ENCODE measurements at regions not wholly inside any gene's neighbourhood (a gene's known extent, or its start where the extent isn't known, plus 50 kb on each side); places are given as distances from the start of the nearest gene placed in this dataset.
"Not testable (repeated sequence)": the region's sequence is repeated elsewhere in the genome, so short reads cannot be mapped to it uniquely, and the experiment has no call there.

DNA sequence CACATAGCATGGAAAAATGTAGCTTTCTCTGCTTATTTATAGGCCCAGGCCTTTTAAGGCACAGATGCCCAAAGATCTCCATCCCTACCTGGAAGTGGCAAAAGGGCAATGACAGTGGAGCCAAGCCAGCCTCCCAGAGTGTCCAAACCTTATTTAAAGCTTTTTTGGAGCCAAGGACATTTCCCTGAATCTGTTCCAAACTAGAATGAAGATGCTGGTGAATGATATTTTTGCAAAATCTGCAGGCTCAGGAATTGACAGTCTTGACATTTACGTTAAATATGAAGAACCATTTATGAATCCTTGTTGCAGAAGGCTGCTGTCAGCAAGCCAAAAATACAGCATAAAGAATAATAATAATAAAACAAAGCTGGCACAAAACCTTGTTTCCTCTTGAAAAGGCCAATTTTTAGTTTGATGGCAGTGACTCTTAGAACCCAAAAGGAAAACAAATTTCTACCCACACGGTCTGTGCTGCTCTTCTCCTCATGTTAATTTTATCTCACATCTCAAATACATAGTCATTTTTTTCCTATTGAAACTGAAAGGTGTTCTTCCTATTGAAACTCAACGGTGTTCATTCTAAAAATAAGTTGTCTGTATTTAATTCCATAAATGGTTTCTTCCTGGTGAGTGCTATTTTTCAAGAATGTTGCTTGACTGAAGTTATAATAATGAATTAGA lies 206.3 kb upstream of the TBL1X start:
- in situ Hi-C loops (cut with HindIII; ENCODE audit: low sequenced_read_pairs): no loop called here

DNA sequence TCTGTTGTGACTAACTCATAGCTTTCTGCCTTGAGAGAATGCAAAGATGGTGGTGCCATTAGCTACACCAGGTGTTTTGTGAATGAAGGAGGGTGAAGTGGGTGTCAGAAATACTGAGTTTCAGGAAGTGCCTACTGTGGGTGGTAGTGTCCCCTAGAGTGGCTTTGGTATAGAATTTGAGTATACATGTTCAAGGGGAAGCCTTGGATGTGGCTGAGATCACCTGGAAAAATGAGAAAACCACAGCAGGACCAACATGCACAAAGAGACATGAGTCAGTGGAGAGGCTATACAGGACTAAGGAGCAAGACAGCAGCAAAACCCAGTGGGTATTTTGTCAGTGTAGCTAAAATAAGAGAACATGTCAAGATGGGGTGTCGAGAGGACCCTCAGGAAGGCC lies 204.3 kb upstream of the TBL1X start:
- in situ Hi-C loops (cut with HindIII; ENCODE audit: low sequenced_read_pairs): no loop called here

DNA sequence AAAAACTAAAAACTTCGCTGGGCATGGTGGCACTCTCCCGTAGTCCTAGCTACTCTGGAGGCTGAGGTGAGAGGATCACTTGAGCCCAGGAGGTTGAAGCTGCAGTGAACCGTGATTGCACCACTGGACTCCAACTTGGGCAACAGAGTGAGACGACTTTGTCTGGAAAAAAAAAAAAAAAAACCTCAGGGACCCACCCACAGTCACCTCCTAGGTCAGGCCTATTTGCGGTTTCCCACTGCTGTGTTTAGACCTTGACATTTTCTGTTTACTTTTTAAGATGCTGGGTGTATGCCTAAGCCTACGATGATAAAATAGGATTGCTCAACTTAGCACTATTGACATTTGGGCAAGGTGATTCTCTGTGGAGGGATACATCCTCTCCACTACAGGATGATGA lies 197.4 kb upstream of the TBL1X start:
- in situ Hi-C loops (cut with HindIII; ENCODE audit: low sequenced_read_pairs): no loop called here

DNA sequence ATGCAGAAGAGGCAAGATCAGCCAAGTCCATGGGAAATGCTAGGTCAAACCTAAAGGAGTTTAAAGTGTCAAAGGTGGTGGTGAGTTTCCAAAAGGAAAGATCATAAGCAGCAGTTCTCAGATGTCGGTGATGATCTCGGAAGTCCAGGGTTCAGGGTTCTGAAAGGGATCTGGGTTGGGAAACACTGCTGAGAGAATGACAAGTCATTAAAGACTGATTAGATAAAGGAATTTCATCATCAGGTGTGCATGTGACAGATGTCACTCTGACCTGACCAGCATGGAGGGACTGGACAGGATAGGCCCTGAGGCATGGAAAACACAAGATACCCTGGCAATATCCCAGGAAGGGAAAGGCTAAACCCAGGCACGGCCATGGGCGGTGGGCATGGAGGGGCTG lies 195.7 kb upstream of the TBL1X start:
- in situ Hi-C loops (cut with HindIII; ENCODE audit: low sequenced_read_pairs): no loop called here

DNA sequence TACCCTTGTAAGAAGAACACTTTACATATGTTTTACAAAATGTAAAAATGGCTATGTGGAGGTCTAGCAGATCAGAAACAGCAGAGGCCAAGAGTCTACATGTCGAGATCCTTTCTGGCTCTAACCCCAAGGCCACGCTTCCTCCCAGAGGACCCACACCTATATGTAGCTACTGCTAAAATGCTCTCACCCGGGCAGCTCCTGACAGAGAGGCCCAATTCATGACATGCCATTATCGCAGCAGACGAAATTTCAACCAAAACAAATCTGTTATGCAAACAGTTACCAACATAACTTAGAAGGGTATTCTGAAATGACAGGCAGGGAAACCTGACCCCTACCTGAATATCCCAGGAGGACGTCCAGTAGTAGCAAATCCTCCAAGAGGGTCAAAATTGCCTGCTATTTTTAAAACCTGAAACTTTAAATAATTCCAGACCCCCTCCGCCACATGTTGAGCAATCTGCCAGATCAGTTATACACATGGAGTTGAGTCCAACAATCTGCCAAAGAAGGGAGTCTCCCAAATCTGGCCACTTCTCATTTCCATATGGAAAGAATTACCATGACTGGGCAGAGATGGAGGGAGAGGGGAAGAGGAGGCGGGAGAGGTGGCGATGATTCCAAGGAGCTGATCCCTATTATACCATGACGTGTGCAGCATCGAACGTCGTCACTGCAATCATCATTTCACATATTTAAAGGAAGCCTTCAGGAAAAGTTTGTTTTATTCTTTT lies 192.9 kb upstream of the TBL1X start:
- in situ Hi-C loops (cut with HindIII; ENCODE audit: low sequenced_read_pairs): no loop called here

DNA sequence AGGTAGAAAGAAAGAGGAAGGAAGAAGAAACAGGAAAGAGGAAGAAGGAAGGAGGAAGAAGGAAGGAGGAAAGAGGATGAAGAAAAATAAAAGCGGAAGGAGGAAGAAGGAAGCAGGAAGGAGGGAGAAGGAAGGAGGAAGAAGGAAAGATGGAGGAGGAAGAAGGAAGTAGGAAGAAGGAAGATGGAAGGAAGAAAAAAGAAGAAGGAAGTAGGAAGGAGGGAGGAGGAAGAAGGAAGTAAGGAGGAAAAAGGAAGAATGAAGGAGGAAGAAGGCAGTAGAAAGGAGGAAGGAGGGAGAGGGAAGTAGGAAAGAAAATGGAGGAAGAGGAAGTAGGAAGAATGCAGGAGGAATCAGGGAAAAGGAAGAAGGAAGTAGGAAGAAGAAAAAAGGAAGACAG lies 191.1 kb upstream of the TBL1X start:
- in situ Hi-C loops (cut with HindIII; ENCODE audit: low sequenced_read_pairs): no loop called here

DNA sequence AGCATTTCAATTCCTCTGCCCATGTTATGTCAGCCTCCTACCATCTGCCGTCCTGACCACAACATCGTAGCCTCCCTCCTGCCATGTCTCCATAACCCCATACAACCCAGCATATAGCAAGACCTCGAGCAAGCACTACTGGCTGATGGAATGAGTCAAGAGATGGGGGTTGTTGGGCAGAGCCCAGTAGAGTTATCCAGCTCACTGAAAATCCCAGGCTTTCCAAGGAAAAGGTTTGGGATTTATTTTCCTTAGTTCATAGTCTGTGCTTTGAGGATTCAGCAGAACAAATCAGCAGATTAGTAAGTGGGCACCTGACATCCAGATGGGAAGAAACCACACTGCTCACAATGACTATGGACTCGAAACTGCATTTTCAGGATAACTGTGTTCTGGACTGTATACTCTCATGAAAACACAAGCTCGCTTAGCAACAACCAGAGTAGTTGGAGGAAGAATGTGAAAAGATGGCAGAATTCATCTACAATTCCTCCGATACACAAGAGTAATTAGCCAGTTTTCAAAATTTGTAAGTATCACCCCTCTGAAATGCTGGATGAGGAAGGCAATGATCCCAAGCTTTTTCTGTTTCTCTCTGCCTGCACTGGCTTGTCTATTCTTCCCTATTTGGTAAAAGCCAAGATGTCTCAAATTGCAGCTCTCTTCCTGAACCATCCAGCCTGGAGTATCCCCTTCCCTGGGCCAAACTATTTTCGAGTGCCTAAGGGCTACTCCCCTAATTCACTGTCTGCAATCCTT lies 186.2 kb upstream of the TBL1X start:
- in situ Hi-C loops (cut with HindIII; ENCODE audit: low sequenced_read_pairs): no loop called here

DNA sequence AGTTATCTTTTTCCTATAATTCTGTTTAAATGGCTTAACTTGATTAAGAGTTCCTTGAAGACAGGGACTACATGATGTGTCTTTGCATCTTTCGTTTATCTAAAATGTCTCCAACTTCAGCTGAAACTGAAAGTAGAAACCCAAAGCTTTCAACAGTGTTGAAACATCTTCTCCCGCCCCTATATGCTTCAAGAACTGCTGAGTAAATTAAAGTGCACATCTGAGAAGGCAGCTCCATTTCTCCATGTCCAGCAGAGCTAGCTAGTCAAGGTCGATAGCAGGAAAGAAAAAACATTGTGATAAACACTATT lies 185.7 kb upstream of the TBL1X start:
- in situ Hi-C loops (cut with HindIII; ENCODE audit: low sequenced_read_pairs): no loop called here

DNA sequence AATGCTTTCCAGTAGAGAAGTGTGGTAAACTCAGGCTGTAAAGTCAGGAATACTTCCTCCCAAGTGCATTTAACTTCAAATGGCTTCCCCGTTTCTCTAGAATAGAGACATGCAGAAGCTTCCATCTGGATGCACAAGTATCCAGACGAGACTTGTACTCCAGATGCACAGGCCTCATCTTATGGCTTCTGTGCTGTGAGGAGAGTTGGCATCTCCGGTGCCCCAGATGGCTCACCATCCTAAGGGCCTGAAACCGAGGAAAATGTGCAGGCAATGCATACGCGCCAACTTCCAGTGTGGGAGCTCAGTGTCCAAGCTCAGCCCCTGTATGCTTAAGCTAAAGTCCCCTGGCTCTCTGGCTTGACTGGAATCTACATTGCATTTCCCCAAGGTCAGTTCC lies 184.0 kb upstream of the TBL1X start:
- in situ Hi-C loops (cut with HindIII; ENCODE audit: low sequenced_read_pairs): no loop called here

DNA sequence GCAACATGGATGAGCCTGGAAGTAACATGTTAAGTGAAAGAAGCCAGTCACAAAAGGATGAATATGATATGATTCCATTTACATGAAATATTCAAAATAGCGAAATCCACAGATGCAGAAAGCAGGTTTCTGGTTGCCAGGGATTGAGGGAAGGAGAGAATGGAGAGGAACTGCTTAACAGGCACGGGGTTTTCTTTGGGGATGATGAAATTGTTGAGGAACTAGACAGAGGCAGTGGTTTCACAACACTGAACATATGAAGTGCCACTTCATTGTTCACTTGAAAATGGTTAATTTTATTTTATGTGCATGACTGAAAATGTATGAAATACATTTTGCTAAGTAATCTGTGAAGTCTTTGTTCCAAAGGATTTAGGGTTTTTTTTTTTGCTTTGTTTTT lies 182.5 kb upstream of the TBL1X start:
- in situ Hi-C loops (cut with HindIII; ENCODE audit: low sequenced_read_pairs): no loop called here

DNA sequence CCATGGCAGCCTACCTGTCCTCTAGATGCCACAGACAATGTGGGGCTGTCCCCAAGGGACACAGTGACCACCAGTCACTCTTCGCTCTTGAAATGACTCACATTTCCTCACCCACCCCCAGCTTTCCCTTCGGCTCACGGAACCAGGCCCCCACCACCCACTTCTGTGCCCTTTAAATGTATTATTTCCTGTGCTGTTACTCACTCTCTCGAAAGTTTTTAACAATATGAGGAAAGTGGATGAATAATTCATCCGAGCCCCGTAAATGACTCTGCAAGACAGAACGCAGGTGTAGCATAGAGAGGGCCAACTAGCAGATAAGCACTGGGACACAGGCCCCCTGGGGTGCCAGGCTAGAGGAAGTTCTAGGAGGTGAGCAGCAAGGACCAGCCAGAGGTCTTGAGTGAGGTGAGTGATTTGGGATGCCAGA lies 179.5 kb upstream of the TBL1X start:
- in situ Hi-C loops (cut with HindIII; ENCODE audit: low sequenced_read_pairs): no loop called here

DNA sequence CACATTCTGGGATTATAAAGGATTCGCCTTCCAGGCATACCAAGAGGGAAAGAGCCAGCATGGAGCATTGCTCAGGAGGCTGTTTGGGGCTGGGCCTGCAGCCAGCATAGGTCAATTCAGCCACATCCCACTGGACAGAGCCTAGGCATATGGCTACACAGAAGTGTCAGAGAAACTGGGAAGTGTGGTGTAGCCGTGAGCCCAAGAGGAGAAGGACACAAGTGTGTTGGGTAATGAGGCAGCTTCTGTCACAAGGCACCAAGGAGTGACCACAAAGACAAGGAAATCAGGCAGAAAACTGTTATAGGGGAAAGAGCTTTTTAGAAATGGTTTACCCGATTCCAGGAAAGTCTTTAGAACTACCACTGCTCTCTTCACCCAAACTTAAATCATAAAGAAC lies 178.6 kb upstream of the TBL1X start:
- in situ Hi-C loops (cut with HindIII; ENCODE audit: low sequenced_read_pairs): no loop called here

DNA sequence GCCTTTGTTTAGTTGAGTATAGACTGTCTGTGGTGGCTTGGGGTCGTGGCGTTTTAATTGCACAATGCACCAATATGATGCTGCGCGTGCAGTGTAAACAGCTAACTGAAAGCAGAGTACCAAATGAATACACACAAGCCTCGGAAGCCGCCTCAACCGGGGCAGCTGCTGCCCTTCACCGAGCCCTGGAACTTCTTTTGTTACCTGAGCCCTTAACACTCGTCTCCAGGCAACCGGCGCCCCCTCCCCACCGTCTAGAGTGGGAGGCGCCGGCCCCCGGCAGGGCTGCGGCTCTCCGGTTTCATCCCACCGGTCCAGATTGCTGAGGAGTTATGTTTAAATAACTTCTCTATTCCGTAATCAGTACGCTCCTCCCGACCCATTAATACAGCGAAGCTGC lies 173.2 kb upstream of the TBL1X start:
- in situ Hi-C loops (cut with HindIII; ENCODE audit: low sequenced_read_pairs): no loop called here

DNA sequence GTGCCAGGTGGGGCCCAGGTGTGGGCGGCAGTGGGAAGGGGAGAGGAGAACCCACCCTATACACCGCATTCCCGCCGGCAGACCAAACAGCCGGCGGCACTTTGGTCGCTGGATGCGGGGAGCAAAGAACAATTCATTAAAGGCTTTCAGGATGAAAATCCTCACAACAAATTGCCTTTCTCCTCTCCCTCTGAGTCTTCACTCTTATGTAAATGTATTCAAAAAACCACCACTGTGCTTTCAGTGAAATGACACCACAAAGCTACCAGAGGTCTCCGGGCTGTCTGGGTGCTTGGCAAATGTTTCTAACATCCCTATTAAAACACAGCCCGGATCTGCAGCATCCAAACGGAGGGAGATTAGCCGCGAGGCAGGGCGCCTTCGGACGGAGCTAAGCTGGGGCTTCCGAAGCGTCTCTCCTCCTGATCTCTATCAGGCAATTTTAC lies 171.8 kb upstream of the TBL1X start:
- in situ Hi-C loops (cut with HindIII; ENCODE audit: low sequenced_read_pairs): no loop called here

DNA sequence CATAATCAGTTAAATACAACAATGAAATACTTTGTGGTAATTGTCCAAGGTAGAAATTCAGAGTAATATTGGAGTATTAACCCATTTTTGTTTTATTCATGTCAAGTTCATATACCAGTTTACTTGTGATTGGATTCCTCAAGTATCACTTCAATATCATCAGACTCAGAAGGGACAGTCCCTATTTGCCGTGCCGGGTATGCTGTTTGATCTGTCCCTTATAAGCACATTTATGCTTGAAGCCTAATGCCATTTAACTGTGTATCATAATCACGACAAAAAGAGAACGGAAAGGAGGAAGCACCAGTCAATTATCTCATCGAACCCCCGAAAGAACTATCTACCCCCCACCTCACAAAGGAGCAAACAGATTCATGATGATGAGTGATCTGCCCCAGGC lies 171.0 kb upstream of the TBL1X start:
- in situ Hi-C loops (cut with HindIII; ENCODE audit: low sequenced_read_pairs): no loop called here

DNA sequence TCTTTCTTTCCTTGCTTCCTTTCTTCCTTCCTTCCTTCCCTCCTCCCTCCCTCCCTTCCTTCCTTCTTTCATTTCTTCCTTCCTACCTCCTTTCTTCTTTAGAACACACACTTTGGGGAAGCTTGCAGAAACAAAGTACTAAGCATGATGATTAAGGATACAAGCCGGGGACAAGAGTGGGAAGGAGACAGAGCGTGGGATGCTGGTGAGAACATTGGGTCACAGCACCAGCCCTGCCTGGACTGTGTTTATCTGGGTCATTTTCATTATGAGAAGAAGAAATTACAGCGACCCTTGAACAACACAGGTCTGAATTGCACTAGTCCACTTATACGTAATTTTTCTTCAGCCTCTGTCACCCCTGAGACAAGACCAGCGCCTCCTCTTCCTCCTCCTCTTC lies 169.3 kb upstream of the TBL1X start:
- in situ Hi-C loops (cut with HindIII; ENCODE audit: low sequenced_read_pairs): no loop called here

DNA sequence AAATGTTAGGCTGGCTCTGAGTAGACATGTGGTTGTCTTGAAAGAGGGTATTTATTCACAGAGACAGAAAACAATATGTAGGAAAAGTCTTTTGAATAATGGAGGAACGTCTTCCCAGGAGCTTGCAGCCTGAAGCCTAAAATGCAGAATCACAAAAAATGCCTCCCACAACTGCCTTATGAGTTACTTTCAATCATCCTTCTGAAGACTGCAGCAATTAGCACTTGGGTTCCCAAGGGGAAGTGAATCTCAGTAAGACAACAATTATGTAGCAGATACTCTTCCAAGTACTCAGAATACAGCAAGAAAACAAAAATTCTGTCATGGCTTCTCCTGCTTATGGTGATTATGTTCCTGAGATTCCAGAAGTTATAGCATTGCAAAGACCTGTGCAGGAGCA lies 166.6 kb upstream of the TBL1X start:
- in situ Hi-C loops (cut with HindIII; ENCODE audit: low sequenced_read_pairs): no loop called here

DNA sequence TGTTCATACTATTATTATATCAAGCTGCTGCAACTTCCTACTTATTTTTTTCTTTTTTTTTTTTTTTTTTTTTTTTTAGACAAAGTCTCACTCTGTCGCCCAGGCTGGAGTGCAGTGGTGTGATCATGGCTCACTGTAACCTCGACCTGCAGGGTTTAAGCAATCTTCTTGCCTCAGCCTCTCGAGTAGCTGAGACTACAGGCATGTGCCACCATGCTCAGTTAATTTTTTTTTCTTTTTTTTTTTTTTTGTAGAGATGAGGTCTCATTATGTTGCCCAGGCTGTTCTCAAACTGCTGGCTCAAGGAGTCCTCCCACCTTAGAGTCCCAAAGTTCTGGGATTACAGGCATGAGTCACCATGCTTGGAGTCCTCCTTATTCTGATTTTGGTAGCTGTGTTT lies 165.2 kb upstream of the TBL1X start:
- in situ Hi-C loops (cut with HindIII; ENCODE audit: low sequenced_read_pairs): not testable (repeated sequence)

DNA sequence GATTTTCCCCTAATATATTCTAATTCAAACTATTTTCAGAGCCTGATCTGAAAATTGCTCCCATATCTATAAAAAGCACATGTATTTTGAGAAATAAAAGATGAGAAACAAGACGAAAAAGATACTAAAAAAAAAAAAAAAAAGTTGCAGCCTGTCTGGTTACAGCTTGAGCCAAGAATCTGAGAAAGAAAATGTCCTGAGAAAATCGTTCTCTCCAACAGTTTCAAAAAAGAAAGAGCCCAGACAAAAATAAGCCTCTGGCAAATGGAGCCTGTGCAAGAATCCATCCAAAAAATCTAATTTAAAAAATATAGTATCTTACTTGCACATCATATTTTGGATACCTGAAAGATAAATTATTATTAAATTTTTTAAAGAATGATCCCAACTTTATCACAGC lies 163.0 kb upstream of the TBL1X start:
- in situ Hi-C loops (cut with HindIII; ENCODE audit: low sequenced_read_pairs): no loop called here

DNA sequence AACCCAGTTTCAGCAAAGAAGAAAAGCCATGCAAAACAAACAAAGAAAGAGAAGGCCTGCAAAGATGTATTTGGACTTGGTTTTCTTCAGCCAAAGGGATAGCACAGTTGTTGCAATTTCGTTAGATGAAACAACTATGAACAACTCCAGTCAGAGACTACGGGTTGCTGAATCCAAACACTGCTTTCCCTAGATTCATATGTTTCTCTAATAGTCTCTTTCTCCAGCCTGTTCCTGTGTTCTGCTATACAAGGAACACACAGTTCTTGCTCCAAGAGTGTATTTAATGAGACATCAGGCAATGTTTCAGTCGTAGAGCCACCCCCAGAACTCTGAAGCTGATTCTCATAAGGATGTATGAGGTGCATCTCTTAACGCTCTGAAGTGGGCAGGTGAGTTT lies 162.5 kb upstream of the TBL1X start:
- in situ Hi-C loops (cut with HindIII; ENCODE audit: low sequenced_read_pairs): no loop called here

DNA sequence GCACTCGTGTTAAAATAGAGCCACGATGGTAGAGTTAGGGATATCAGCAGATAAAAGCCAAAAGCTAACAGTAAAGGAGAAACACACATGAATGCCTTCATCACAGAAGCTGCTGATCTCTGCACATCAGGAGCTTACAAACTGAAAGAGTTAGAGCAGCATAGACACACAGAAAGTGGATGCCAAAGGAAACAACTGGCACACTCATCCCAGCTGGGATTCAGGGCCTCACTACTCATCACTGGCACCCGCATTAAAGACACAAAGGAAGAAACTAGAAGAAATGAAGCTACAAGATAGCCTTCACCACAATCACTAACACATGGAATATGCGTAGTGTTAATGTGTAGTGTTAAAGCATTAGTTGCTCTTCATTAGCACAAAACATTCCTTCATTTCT lies 156.4 kb upstream of the TBL1X start:
- in situ Hi-C loops (cut with HindIII; ENCODE audit: low sequenced_read_pairs): no loop called here

DNA sequence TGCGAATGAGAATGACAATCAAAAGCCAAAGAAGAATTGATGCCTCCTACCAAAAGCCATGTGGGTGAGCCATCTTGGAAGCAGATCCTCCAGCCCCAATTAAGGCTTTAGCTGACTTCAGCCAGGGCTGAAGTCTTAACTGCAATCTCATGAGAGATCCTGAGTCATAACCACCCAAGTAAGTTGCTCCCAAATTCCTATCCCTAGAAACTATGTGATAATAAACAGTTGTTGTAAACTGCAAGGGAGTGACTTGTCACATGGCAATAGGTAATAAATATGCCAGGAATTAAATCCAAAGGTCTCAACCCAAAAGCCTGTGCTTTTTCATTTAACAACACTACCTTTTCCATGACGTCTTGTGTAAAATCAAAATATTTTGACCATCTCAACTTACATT lies 154.2 kb upstream of the TBL1X start:
- in situ Hi-C loops (cut with HindIII; ENCODE audit: low sequenced_read_pairs): no loop called here
